C4-2B (cell line): ENCODE measurements at regions not wholly inside any gene's neighbourhood (a gene's known extent, or its start where the extent isn't known, plus 50 kb on each side); places are given as distances from the start of the nearest gene placed in this dataset.

Source experiments
- CTCF ChIP-seq: fragments of 450-650 bp; conservative IDR thresholded peaks from 2 replicates; pipeline ENCODE4 v1.5.1; 2017; ENCODE audit warnings: mild to moderate bottlenecking
- ZFX ChIP-seq: fragments of 450-650 bp; IDR thresholded peaks from 2 replicates; pipeline ENCODE4 v1.6.1; 2017

- TF ChIP-seq CTCF, result no peak
- TF ChIP-seq ZFX, result no peak
Observed at GRCh38 chr12:24153079-24153478, 203.6 kb upstream of the SOX5 start.
